ENCODE measurements at regions not wholly inside any gene's neighbourhood (a gene's known extent, or its start where the extent isn't known, plus 50 kb on each side); places are given as distances from the start of the nearest gene placed in this dataset.

DNA sequence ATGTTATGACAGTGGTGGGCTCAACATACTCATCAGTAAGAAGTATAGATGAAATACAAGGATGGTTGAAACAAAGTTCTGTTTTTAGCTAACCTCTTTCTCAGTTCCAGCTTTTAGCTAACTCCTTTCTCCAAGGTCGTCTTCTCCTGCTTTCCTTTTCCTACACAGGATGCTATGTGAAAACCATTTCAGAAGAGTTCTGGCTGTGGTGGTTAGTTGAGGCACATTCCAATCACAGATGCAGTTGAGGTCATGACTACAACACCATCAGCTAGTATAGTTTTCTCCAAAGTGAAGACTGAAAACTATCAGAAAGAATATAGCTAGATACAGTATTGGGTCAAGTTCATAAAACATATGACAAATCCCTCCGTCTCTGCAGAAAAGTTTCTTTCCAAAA lies 477.7 kb upstream of the C9orf72 start:
- Histone ChIP-seq H3K4me3 (no peak overlapping the region), H3K9me3 (replicated peaks; ENCODE audit: control insufficient read depth, insufficient read depth, low read depth, low read length) (no peaks in the 10 kb centered on the region), H3K9ac (ENCODE audit: insufficient read depth in 1 of 2, low read depth in 2 of 2, low read length in 2 of 2) (no peak overlapping the region), H3K27me3 (ENCODE audit: control insufficient read depth in 2 of 2, insufficient read depth in 2 of 2, low read length in 2 of 2) (no peaks in the 10 kb centered on the region), H3K4me1 (replicated peaks in 1 of 2; ENCODE audit: control insufficient read depth in 2 of 2, insufficient read depth in 2 of 2, low read length in 2 of 2) (no peaks in the 10 kb centered on the region), H2AFZ (ENCODE audit: low read depth, low read length) (no peak overlapping the region), H3K4me2 (ENCODE audit: insufficient read depth, low read length) (no peak overlapping the region), H4K20me1 (replicated peaks; ENCODE audit: control insufficient read depth, insufficient read depth, low read length) (no peaks in the 10 kb centered on the region), H3K36me3 (ENCODE audit: control insufficient read depth, insufficient read depth, low read length) (no peaks in the 10 kb centered on the region), H3K79me2 (ENCODE audit: control insufficient read depth, insufficient read depth, low read length) (no peaks in the 10 kb centered on the region), H3K9me1 (ENCODE audit: control insufficient read depth, insufficient read depth, low read length) (no peaks in the 10 kb centered on the region), H3K27ac (ENCODE audit: extremely low read depth, low read depth, low read length) (no peak overlapping the region)
- ChIA-PET POLR2A (no interaction called here), CTCF (ENCODE audit: low intra/inter-chr PET ratio) (no interaction called here)
- ATAC-seq (no peak), DNase-seq (ENCODE audit: extremely low read depth in 1 of 4, low spot score in 3 of 4) (no peak), FAIRE-seq (no peak)
- BruUV-seq (replicated peaks): no TSS peak
- intact Hi-C loops (cut with micrococcal nuclease): no loop called here
- in situ Hi-C loops (cut with MboI): no loop called here
- 0% methylated on average over 1 of the region's 2 CpGs for WGBS (ENCODE audit: insufficient coverage, low coverage, missing lambda C conversion rate)
- TF ChIP-seq ZNF175 (CRISPR knock-in tag; IDR thresholded peaks at IDR 0.05; ENCODE audit: low read depth) (no peak), MTA1 (IDR thresholded peaks at IDR 0.05; ENCODE audit: borderline replicate concordance) (no peak), TCF7 (IDR thresholded peaks at IDR 0.05; ENCODE audit: borderline replicate concordance) (no peak), ZNF165 (CRISPR knock-in tag; IDR thresholded peaks at IDR 0.05; ENCODE audit: borderline replicate concordance) (no peak), RBM17 (IDR thresholded peaks at IDR 0.05; ENCODE audit: borderline replicate concordance, low read depth, low read length) (no peak), SIRT6 (IDR thresholded peaks at IDR 0.05; ENCODE audit: low read depth, low read length) (no peak)

Data from K562 (cell line).